Subcutaneous abdominal adipose tissue (tissue), 5 donors: ENCODE measurements at regions not wholly inside any gene's neighbourhood (a gene's known extent, or its start where the extent isn't known, plus 50 kb on each side); places are given as distances from the start of the nearest gene placed in this dataset.
"Not testable (repeated sequence)": the region's sequence is repeated elsewhere in the genome, so short reads cannot be mapped to it uniquely, and the experiment has no call there.

Experiments used
- H3K27ac ChIP-seq: one replicate; pipeline ENCODE4 v1.7.0; 2013; ENCODE audit warnings: low read depth, mild to moderate bottlenecking, inconsistent platforms, low read length, moderate library complexity
- H3K27me3 ChIP-seq, 5 donors: one replicate each; pipeline ENCODE4 v1.7.0; 2013; ENCODE audit warnings: low read length in 5 of 5, inconsistent platforms in 1 of 5; ENCODE audit not compliant: control insufficient read depth in 5 of 5, insufficient read depth in 4 of 5
- H3K36me3 ChIP-seq, 5 donors: one replicate each; pipeline ENCODE4 v1.7.0; 2013; ENCODE audit warnings: low read length in 5 of 5; ENCODE audit not compliant: control insufficient read depth in 5 of 5, insufficient read depth in 5 of 5
- H3K4me1 ChIP-seq, 5 donors: one replicate each; pipeline ENCODE4 v1.7.0; 2013; ENCODE audit warnings: low read length in 5 of 5, mild to moderate bottlenecking in 3 of 5, moderate library complexity in 1 of 5; ENCODE audit not compliant: control insufficient read depth in 5 of 5, insufficient read depth in 5 of 5
- H3K4me3 ChIP-seq, 5 donors: one replicate each; pipeline ENCODE4 v1.7.0; 2013; ENCODE audit warnings: low read length in 5 of 5, low read depth in 1 of 5
- H3K9ac ChIP-seq, 5 donors: one replicate each; pipeline ENCODE4 v1.7.0; 2013; ENCODE audit warnings: low read length in 5 of 5, mild to moderate bottlenecking in 4 of 5, moderate library complexity in 3 of 5
- H3K9me3 ChIP-seq, 5 donors: one replicate each; pipeline ENCODE4 v1.7.0; 2013; ENCODE audit warnings: low read length in 5 of 5; ENCODE audit not compliant: control insufficient read depth in 5 of 5
- donor health status: healthy.
- donor health status: healthy.
- donor health status: healthy.
- donor health status: healthy.
- donor health status: healthy.

DNA sequence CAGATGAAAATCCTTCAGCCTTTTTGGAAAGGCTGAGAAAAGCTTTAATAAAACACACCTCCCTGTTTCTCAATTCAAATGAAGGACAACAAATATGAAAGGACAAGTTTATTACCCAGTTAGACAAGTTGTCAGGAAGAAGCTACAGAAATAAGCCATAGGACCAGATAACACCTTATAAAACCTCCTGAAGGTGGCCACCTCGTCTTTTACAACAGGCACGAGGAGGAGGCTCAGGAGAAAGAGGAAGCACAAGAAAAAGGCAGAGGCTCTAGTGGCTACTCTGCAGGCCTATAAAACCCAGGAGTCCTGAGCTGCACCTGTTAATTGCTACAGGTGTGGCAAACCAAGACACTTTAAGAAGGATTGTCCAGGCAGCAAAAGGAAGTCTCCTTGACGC, 352.1 kb upstream of the CDH18 start:
- Histone ChIP-seq H3K4me1 (no peaks in the 10 kb centered on the region), H3K27me3 (no peaks in the 10 kb centered on the region), H3K9me3 (peaks cover 0 to 8% (median 3%) of the 10 kb centered on the region in 5 donors), H3K36me3 (no peaks in the 10 kb centered on the region), H3K4me3 (no peak overlapping the region), H3K27ac (no peak overlapping the region), H3K9ac (no peak overlapping the region)

DNA sequence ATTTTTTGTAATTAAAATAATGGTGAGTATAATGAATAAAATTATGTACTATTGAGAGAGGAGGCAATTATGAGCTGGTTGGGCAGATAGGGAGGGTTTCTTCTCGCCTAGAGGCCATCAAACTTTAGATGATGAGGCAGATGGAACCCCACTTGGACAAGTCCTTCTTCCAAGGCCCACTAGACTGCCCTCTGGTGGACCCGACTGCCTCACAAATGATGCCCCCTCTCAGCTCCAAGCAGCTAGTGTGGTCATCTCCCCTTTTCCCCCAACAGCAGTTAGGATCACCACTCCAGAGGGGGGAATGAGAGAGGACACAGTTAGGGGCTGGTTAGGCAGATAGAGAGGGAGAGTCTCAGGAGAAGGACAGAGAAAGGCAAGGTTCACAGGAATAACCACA, 348.0 kb upstream of the CDH18 start:
- Histone ChIP-seq H3K4me1 (no peaks in the 10 kb centered on the region), H3K27me3 (no peaks in the 10 kb centered on the region), H3K36me3 (no peaks in the 10 kb centered on the region), H3K9me3 (peaks cover 0 to 7% (median 3%) of the 10 kb centered on the region in 5 donors), H3K27ac (no peak overlapping the region), H3K9ac (no peak overlapping the region), H3K4me3 (no peak overlapping the region)

DNA sequence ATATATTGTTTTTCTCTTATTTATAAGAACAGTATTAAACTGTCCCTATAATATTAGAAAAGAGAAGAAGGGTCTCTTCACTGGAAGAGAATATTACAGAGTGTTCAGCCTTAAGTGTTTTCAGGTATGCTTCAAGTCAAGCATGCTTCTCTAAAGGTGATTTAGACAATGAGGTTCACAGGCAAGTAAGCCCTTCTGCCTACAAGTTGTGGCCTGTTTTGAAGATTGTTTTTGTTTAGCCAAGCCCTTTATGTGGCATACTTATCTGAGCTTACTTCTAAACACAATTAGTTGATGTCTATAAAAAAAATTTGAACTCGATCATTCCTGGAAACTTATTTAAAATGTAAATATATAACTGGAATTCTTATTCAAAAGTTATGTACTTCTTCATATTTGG, 343.8 kb upstream of the CDH18 start:
- no peaks in the 10 kb centered on the region for H3K27me3 ChIP-seq
- no peak overlapping the region for H3K9ac ChIP-seq
- H3K27ac ChIP-seq, result no peak overlapping the region
- no peaks in the 10 kb centered on the region for H3K36me3 ChIP-seq
- H3K4me1 ChIP-seq, result no peaks in the 10 kb centered on the region
- peaks cover 0 to 5% (median 0%) of the 10 kb centered on the region in 5 donors for H3K9me3 ChIP-seq
- no peak overlapping the region for H3K4me3 ChIP-seq

DNA sequence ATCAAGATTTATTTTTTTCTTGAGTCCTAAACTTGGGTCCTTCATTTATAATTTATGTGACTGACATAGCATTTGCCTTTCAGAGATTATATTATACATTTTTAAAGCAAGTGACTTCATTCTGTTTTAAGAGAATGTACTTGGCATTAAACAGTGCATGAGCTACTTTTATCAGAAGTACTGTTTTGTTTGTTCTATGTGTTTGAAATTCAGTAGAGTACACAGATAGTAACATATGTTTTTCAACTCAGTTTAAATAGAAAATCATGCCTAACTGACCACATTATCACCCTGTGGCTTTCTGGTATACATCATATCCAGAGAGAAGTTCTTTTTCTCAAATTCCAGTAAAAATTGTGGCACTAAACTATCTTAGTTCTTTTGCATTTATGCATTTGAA, 335.3 kb upstream of the CDH18 start:
- Histone ChIP-seq H3K27ac (no peak overlapping the region), H3K4me3 (no peak overlapping the region), H3K27me3 (no peaks in the 10 kb centered on the region), H3K9me3 (no peaks in the 10 kb centered on the region), H3K36me3 (no peaks in the 10 kb centered on the region), H3K9ac (no peak overlapping the region), H3K4me1 (no peaks in the 10 kb centered on the region)

DNA sequence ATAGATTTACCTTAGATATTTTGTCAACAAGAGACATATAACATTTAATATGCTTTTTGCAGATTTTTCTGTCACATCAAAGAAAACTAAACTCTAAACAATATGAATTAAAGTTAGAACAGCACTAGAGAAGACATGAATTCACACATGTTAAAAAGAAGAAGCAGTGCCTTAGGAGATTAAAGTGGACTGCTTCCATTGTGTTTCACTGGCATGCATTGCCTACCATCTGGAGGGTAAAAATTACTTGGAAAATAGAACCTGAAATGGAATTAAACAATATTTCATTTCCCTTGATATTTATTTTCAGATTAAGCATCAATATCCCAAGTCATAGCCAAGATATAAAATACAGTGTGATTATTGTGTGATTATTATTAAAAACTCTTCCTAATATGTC, 319.4 kb upstream of the CDH18 start:
- Histone ChIP-seq H3K27ac (no peak overlapping the region), H3K9me3 (no peaks in the 10 kb centered on the region), H3K36me3 (no peaks in the 10 kb centered on the region), H3K27me3 (no peaks in the 10 kb centered on the region), H3K4me1 (no peaks in the 10 kb centered on the region), H3K4me3 (no peak overlapping the region), H3K9ac (no peak overlapping the region)

DNA sequence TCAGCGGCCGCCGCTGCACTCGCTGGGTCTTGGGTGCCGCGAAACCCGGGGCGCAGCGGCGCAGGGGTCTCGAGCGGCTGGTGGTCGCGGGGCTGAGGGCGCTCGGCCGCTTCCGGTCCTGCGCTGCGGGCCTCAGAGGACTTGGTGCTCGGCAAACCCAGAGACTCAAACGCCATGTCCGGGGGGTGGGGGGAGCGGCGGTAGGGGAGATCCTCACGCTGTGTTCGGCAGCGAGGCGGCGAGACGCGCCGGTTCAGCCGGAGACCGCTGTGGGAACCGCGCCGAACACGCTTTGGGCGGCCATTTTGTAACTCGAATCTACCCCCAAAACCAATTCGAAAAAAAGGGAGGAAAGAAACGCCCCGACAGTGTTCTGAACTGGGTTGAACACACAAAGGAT, 317.5 kb upstream of the CDH18 start:
- H3K36me3 ChIP-seq, result no peaks in the 10 kb centered on the region
- H3K9me3 ChIP-seq, result no peaks in the 10 kb centered on the region
- H3K27me3 ChIP-seq, result no peaks in the 10 kb centered on the region
- H3K4me1 ChIP-seq, result no peaks in the 10 kb centered on the region
- no peak overlapping the region for H3K9ac ChIP-seq
- H3K4me3 ChIP-seq, result no peak overlapping the region
- H3K27ac ChIP-seq, result no peak overlapping the region

DNA sequence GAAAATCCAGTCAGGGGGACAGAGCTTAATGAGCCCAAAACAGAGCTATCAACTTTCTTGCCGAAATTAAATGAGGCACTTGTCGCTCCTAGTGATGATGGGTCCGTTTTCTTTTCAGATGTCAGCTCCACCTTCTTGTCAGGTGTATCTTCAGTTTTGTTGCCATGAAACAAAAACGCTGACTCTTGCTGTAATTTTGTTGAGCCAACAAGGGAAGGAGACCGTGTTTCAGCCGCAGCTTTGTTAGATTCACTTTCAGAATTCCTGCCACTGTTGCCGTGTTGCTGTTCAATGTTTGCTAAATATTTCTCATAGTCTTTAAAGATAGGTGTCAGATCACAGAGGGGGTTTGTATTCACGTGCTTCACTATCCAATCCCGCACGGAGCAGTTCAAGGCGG, 316.6 kb upstream of the CDH18 start:
- H3K27me3 ChIP-seq, H3K36me3 ChIP-seq, H3K27ac ChIP-seq, H3K4me1 ChIP-seq, H3K4me3 ChIP-seq, H3K9me3 ChIP-seq, H3K9ac ChIP-seq: not testable (repeated sequence)

DNA sequence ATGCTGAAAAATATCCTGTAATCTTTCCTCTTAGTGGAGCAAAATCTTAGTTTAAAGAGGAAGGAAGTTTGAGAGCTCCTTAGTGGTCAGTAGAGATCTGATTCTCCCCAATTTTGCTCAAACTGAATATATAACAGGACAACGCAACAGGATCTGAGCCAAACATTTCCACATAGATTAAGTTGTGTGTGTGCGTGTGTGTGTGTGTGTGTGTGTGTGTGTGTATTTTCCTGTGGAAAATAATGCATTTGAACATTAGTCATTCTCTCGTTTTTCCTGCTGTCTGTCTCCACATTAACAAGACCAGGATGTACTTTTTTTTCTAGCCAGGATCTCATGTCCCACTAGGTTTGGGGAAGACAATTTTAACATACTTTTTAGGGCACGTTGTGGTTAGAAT, 312.1 kb upstream of the CDH18 start:
- Histone ChIP-seq H3K4me3 (no peak overlapping the region), H3K9me3 (no peaks in the 10 kb centered on the region), H3K27ac (no peak overlapping the region), H3K27me3 (no peaks in the 10 kb centered on the region), H3K4me1 (no peaks in the 10 kb centered on the region), H3K9ac (no peak overlapping the region), H3K36me3 (no peaks in the 10 kb centered on the region)

DNA sequence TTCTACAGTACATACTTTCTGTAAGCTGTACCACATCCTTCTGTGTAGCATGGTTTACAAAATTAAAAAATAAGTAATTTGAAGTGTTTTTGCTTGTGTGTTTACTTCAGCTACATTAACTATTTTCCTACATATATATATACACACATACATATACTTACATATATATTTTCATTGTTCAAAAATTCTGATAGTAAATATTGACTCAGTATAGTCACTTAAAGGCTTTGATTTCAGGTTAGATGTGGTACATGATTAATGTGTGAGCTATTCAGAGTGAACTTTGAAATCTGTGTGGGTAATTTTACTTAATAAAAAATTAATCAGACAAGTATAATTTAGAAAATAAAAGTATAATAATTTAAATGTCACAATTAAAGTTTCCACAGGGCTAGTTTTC, 306.7 kb upstream of the CDH18 start:
- Histone ChIP-seq H3K9me3 (no peaks in the 10 kb centered on the region), H3K4me1 (no peaks in the 10 kb centered on the region), H3K9ac (no peak overlapping the region), H3K36me3 (no peaks in the 10 kb centered on the region), H3K4me3 (no peak overlapping the region), H3K27ac (no peak overlapping the region), H3K27me3 (no peaks in the 10 kb centered on the region)

DNA sequence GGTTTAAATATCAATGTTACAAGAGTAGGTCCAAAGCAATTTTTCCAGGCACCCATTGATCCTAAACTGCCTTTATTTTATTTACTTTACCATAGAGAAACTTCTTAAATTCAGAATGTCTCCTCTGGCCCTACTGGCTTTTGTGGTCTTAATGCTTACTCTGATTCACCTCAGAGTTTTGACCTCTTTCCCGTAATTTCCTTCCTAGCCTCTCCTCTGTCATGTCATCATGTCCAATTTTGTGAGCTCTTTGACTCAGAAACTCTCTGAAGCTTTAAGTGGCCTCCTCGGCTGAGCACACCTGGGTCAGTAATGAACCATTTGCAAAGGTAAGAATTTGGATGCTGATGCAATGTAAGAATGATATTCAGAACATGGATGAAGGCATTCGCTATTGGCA, 303.8 kb upstream of the CDH18 start:
- H3K4me3 ChIP-seq, result no peak overlapping the region
- no peak overlapping the region for H3K27ac ChIP-seq
- no peak overlapping the region for H3K9ac ChIP-seq
- H3K9me3 ChIP-seq, result no peaks in the 10 kb centered on the region
- no peaks in the 10 kb centered on the region for H3K27me3 ChIP-seq
- no peaks in the 10 kb centered on the region for H3K36me3 ChIP-seq
- H3K4me1 ChIP-seq, result no peaks in the 10 kb centered on the region

DNA sequence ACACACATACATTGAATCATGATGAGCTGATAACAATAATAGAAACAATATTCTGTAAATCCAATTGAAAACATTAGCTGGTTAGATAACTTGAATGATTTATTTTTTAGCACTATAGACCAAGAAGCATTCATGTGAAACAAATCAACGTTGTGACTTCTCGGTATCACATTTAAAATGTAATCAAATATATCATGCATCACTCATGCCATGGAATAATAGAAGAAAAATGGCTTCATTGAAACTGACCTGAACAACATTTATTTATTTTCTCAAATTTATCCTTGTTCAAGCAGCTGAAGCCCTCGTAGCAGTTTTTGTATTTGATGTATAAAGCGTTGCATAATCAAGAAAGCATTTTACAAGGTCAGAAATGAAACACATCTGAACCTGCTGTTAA, 299.6 kb upstream of the CDH18 start:
- Histone ChIP-seq H3K4me1 (no peaks in the 10 kb centered on the region), H3K36me3 (no peaks in the 10 kb centered on the region), H3K27me3 (no peaks in the 10 kb centered on the region), H3K27ac (no peak overlapping the region), H3K9ac (no peak overlapping the region), H3K9me3 (no peaks in the 10 kb centered on the region), H3K4me3 (no peak overlapping the region)
